HK-2 (cell line): ENCODE measurements at regions not wholly inside any gene's neighbourhood (a gene's known extent, or its start where the extent isn't known, plus 50 kb on each side); places are given as distances from the start of the nearest gene placed in this dataset.

Experiments
- DNase-seq: peaks from one replicate; pipeline ENCODE4 v3.0.0-alpha.2; 2018; ENCODE audit not compliant: unreplicated experiment

GRCh38 chr10:78542521-78542920, 508.9 kb downstream of the RPS24 start:
- no peak for DNase-seq

DNA sequence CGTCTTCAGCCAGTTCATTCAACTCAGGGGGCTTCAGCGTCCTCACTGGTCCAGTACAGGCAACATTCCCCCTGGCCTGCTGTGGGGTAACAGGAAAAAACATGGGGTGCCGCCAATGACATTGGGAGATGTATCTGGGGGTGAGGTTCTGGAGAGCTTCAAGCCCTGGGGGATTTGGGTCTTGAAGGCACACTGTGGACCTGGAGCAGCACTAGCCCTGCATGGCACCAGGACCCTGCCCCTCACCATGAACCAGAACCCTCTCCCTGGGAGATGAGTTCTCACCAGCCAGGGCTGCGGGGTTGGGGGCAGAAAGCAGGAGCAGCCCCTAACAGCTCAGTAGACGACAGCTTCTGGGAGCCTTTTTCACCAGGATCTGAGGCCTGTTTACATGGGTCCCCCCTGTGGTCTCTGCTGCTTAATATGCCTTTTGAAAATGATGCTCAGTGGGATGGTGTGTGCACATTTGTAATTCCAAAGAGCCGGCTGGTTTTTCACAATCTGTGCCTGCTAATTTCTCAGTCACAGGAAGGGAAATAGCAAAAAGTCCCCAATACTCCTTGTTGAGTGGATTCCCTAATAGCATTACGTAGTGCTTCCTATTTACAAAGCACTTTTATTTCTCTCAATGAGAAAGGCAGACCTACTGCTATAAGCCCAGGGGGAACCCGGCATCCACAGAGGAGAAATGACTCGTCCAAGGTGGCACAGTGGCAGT, 509.5 kb downstream of the RPS24 start:
- no peak for DNase-seq

DNA sequence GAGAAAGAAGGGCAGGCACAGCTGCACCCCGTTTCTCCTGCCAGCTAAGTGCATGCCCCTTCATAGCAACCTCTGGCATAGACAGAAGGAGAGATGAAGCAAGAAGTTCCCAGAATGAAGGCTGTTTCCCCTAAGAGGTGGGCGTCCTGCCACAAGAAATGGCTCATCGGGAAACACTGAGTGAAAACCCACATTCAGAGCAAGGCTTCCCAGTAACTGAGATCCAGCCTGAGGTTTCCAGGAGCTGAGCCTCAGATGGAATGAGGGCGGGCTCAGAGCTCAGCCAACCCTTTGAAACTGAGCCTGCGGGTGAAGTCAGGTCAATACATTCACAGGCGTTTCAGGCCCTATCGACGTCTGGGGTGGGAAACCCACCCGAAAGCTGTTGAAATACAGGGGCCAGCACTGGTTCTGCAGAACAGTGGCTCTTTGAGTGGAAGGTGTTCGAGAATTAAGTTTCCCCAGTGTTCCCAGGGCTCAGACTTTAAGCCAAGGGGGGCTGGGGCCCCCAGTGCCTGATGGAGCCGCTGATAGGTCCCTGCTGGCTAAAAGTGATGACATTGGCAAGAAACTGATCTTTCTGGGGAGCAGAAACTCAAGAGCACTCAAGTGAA, 510.2 kb downstream of the RPS24 start:
- DNase-seq, result no peak

DNA sequence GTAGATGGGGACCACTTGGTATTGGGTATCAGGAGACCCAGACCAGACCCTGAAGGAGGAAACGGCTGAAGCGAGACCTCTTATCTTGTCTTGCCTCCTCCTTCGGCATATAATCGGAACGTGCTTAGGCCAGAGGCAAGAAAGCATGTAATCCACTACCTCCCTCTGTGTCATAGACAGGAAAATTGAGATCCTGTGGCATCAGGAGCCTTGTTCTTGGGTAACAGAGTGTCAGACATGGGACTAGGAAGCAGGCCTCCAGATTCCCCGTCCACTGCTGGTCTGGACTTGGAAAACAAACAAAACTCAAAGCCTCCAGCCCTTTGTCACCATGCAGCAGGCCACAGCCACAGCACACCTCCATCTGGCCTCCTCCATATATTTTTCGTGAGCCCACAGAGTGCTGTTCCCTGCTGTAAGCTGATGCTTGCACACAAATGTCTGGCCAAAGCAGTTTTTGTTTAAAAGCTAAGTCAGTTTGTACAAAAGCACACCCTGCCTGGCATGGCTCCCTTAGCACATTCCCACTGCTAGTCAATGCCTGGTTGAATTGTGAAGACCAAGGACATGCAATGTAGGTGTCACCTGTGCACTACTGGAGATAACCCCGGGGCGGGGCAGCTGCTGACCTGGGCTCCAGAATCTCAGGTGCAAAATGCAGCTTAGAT, 510.9 kb downstream of the RPS24 start:
- no peak for DNase-seq

- DNase-seq, result no peak
These were observed 512.1 kb downstream of the RPS24 start for GRCh38 chr10:78545756-78546155.

- no peak for DNase-seq
These were observed 513.7 kb downstream of the RPS24 start for GRCh38 chr10:78547397-78547796.

DNA sequence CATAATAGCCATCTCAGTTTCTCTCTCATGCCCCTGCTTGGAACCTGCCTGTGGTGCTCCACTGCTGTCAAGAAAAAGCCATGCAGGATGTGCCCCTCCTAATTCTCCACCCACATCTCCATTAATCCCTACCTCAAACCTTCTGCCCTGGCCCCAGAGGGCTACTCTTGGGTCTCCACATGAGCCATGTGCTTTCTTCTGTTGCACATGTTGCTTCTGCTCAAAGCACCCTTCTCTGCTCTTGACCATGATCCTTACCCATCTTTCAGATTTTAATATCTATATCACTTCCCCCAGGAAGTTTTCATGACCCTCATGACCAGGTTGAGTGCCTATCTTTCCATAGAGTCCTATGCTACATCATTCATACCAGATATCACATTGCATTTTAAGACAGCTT, 514.2 kb downstream of the RPS24 start:
- DNase-seq, result no peak

DNA sequence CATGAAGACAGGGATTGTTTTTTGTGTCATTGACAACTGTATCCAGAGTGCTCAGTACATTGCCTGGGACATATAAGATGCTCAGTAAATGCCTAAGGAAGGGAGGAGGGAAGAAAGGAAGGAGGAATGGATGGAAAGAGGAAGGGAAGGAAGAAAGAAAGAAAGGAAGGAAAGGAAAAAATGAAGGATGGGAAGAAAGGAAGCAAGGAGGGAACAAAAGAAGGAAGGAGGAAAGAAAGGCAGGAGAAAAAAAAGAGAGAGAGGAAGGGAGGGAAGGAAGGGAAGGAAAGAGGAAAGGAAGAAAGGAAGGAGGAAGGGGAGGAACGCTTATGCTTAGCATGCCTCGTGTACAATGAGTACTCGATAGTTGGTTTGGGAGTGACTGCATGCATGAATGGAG, 514.7 kb downstream of the RPS24 start:
- DNase-seq, result no peak

GRCh38 chr10:78549140-78549935, 515.7 kb downstream of the RPS24 start:
- no peak for DNase-seq

GRCh38 chr10:78550090-78550489, 516.4 kb downstream of the RPS24 start:
- no peak for DNase-seq

DNA sequence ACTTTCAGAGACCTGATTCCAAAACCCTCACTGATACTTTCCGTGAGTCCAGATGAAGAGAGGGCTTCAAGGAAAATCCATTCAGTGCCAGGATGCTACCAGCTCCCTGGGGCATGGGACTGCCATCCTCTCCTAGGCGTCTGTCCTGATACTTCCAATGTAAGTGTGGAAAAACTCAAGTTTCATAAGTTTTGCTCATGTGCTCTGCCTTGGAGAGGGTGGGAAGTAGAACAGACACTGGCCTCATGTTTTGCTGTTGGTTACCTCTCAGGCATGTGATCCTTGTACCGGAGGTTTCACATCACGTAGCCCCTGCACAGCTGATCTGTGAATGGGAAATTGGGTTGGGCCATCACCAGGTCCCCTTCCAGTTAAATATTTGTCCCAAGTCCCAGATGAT, 517.1 kb downstream of the RPS24 start:
- no peak for DNase-seq

DNA sequence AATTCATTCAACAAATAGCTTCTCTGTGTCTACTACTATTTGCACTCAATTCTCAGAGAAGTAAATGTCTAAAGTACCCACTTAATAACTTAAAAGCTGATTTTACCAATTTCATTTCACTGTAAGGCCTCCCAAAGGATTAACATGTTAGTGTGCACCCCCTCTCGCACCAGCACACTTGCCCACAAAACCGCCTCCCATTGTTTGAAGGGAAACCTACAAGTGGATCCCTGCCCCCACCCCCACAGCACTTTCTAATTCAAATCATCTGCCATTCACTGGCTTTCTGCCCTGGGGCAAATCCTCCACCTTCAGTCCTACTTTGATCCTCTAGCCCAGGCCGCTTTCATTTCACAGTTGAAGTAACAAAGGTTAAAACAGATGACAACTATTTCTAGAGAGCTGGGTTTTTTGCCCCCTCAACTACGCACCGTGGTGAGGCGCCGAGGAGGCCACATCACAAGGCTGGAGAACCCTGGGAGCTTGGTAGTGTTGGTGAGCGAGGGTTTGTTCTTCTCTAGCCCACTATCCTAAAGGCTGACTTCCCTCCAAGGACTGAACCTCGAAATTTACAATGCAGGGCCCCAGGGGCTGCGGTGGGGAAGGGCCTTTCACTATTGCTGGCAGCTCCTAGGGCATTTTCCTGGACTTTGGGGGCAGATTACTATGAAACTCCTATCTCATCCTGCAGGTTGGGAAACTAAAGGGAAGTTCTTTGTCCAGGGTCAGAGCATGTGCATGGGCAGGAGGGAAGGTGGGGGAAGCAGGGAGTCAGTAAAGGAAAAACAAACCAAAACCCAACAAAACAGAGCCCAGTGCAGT, 517.4 kb upstream of the ZMIZ1 start:
- DNase-seq, result no peak

GRCh38 chr10:78552261-78552811, 516.4 kb upstream of the ZMIZ1 start:
- DNase-seq, result no peak

DNA sequence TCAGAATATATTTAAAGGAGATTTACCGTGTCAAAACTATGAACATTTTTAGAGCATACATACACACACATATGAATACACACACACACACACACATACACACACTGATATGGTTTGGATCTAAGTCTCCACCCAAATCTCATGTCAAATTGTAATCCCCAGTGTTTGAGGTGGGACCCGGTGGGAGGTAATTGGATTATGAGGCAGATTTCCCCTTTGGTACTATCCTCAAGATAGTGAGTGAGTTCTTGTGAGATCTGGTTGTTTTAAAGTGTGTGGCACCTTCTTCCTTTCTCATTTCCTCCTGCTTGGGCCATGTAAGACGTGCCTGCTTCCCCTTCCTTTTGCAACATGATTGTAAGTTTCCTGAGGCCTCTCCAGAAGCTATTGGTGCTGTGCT, 515.0 kb upstream of the ZMIZ1 start:
- DNase-seq, result no peak

GRCh38 chr10:78555128-78555527, 513.6 kb upstream of the ZMIZ1 start:
- DNase-seq, result no peak

- DNase-seq, result no peak
These were observed 511.9 kb upstream of the ZMIZ1 start for GRCh38 chr10:78556705-78557432.

GRCh38 chr10:78557433-78557925, 511.3 kb upstream of the ZMIZ1 start:
- no peak for DNase-seq

DNA sequence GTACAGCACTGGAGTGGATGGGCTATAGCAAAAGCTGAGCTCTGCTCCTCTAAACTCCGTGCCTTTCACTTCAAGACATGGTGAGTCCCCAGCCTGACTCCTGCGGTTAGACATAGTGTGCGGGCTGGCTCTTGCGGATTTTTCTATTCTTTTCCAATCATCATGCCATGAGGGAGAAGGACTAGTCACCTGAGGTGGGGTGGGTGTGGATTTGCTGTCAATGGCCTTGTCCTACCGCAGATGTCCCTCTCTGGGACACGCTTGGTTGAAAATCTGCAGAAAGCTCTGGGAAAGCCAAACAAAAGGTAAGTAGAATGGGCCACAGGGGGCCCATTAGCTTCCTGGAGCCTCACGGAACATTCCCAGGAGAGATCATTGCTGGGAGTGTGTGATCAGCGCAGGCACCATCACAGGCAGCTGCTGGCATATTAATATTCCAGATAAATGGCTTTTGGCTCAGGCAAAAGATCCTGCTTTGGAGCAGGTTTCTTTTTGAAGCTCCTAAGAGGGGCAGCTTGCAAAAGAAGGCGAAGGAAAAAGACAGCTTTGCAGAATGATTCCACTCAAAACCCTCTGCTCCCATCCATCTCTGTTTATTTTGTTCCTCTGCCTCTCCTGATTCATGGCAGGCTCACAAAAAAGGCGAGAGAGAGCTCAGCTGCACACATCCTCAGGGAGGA, 509.0 kb upstream of the ZMIZ1 start:
- no peak for DNase-seq

GRCh38 chr10:78560341-78560688, 508.5 kb upstream of the ZMIZ1 start:
- no peak for DNase-seq

GRCh38 chr10:78563314-78563713, 505.5 kb upstream of the ZMIZ1 start:
- no peak for DNase-seq
